ENCODE measurements at regions not wholly inside any gene's neighbourhood (a gene's known extent, or its start where the extent isn't known, plus 50 kb on each side); places are given as distances from the start of the nearest gene placed in this dataset.

DNA sequence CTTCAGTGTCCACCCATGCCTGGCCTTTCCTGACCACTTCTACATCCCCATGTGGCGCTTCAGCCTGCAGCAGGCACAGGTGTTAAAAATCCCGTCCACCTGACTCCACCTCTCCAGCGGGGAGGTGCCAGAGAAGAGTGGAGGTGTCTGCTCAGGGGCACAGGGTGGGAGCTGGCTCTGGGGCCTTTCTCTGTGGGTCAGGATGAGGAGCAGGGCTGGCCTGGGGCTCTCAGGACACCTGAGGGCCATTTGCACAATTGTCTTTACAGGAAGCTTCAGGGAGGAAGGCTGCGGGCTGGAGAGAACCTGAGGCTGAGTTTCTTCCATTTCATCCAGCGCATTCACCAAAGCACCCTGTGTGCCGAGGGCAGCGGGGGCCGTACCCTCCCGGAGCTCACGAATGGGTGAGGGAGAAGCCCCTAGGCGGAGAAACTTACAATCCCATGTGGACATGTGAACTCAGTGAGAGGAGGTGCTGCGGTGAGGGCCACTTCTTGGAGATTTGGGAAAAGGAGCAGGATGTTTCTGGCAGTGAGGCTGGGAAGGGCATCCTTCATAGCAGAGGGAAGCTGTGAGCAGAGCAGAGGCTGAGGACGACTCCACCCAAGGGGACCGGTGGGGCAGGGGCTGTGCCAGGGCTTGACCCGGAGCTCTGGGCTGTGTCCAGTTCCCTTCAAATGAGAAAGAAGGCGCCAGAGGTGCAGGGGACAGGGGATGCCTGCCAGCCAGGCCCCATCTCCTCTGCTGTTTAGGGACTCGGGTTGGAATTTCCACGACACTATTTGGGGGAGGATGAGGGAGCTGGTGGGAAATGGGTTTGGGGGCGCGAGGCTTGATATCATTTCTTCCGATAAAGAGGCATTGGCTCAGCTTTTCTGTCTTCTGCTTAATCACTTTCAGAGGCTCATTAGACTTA lies 155.2 kb upstream of the MYCN start:
- Histone ChIP-seq H3K79me2 (ENCODE audit: insufficient read depth, low read length) (no peaks in the 10 kb centered on the region), H3K4me2 (ENCODE audit: insufficient read depth, low read length) (no peak overlapping the region), H3K4me3 (ENCODE audit: insufficient read depth, low read length) (no peak overlapping the region), H3K27me3 (ENCODE audit: insufficient read depth, low read length) (no peaks in the 10 kb centered on the region), H3K4me1 (ENCODE audit: insufficient read depth, low read length) (peaks cover 5% of the 10 kb centered on the region), H2AFZ (ENCODE audit: low read length) (no peak overlapping the region), H3K27ac (ENCODE audit: low read depth, low read length) (no peak overlapping the region), H3K36me3 (ENCODE audit: insufficient read depth, low read length) (no peaks in the 10 kb centered on the region), H4K20me1 (ENCODE audit: insufficient read depth, low read length) (no peaks in the 10 kb centered on the region), H3K9me3 (ENCODE audit: low read depth, low read length) (no peaks in the 10 kb centered on the region)
- no peak for DNase-seq (ENCODE audit: insufficient read length, low spot score, missing footprints)
- TF ChIP-seq, protein P1, sequence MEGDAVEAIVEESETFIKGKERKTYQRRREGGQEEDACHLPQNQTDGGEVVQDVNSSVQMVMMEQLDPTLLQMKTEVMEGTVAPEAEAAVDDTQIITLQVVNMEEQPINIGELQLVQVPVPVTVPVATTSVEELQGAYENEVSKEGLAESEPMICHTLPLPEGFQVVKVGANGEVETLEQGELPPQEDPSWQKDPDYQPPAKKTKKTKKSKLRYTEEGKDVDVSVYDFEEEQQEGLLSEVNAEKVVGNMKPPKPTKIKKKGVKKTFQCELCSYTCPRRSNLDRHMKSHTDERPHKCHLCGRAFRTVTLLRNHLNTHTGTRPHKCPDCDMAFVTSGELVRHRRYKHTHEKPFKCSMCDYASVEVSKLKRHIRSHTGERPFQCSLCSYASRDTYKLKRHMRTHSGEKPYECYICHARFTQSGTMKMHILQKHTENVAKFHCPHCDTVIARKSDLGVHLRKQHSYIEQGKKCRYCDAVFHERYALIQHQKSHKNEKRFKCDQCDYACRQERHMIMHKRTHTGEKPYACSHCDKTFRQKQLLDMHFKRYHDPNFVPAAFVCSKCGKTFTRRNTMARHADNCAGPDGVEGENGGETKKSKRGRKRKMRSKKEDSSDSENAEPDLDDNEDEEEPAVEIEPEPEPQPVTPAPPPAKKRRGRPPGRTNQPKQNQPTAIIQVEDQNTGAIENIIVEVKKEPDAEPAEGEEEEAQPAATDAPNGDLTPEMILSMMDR (IDR thresholded peaks at IDR 0.05; ENCODE audit: extremely low read depth, low read depth, low read length) = no peak

DNA sequence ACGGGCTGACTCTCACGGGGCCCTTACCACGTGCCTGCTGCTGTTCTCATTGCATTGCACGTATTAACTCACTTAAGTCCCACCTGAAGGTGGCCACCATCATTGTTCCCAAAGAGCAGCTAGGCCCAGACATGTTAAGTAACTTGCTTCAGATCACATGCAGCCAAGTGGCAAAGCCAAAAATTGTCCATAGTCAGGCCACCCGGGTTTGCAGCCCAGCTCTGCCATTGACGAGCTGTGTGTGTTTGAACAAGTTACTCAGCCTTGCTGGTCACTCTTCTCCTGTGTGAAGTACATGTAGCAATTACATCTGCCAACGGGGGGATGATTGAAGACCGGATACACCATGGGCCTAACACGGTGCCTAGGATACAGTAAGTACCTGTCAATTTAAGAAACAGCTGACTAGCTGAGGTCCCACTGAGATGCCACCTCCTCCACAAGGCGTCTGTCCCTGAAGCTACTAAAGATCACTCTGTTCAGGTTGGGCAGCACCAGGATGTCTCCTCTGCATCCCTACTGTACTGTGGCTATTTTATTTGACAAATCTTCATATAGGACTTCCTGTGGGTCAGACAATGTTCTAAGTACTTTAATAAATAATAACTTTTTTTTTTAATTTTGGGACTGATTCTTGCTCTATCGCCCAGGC lies 154.2 kb upstream of the MYCN start:
- Histone ChIP-seq H3K4me3 (ENCODE audit: insufficient read depth, low read length) (no peak overlapping the region), H3K27ac (ENCODE audit: low read depth, low read length) (no peak overlapping the region), H3K79me2 (ENCODE audit: insufficient read depth, low read length) (no peaks in the 10 kb centered on the region), H4K20me1 (ENCODE audit: insufficient read depth, low read length) (no peaks in the 10 kb centered on the region), H3K4me2 (ENCODE audit: insufficient read depth, low read length) (no peak overlapping the region), H2AFZ (ENCODE audit: low read length) (no peak overlapping the region), H3K4me1 (ENCODE audit: insufficient read depth, low read length) (peaks cover 5% of the 10 kb centered on the region), H3K9me3 (ENCODE audit: low read depth, low read length) (no peaks in the 10 kb centered on the region), H3K27me3 (ENCODE audit: insufficient read depth, low read length) (no peaks in the 10 kb centered on the region), H3K36me3 (ENCODE audit: insufficient read depth, low read length) (no peaks in the 10 kb centered on the region)
- DNase-seq (ENCODE audit: insufficient read length, low spot score, missing footprints) = no peak
- TF ChIP-seq, protein P1 (IDR thresholded peaks at IDR 0.05; ENCODE audit: extremely low read depth, low read depth, low read length) = no peak

DNA sequence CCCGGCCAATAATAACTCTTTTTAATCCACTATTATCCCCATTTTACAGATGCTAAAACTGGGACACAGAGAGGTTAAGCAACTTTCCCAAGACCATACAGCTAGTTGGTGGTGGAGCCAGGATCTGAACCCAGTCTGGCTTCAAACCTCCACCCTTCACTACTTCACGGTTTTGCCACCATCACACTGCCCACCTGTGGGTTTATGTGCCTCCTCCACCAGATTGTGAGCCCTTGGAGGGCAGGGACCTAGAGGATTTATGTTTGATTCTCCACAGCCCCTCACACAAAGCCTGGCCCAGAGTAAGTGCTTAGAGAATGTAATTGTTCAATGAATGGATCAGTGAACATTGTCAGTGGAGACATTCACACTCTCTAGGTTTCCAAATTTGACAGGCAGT lies 153.4 kb upstream of the MYCN start:
- H3K36me3 ChIP-seq (ENCODE audit: insufficient read depth, low read length) = no peaks in the 10 kb centered on the region
- no peaks in the 10 kb centered on the region for H3K9me3 ChIP-seq (ENCODE audit: low read depth, low read length)
- no peaks in the 10 kb centered on the region for H3K27me3 ChIP-seq (ENCODE audit: insufficient read depth, low read length)
- H3K27ac ChIP-seq (ENCODE audit: low read depth, low read length) = no peak overlapping the region
- TF ChIP-seq, protein P1 (IDR thresholded peaks at IDR 0.05; ENCODE audit: extremely low read depth, low read depth, low read length) = no peak
- H3K4me2 ChIP-seq (ENCODE audit: insufficient read depth, low read length) = no peak overlapping the region
- no peak for DNase-seq (ENCODE audit: insufficient read length, low spot score, missing footprints)
- no peak overlapping the region for H3K4me3 ChIP-seq (ENCODE audit: insufficient read depth, low read length)
- H4K20me1 ChIP-seq (ENCODE audit: insufficient read depth, low read length) = no peaks in the 10 kb centered on the region
- H2AFZ ChIP-seq (ENCODE audit: low read length) = no peak overlapping the region
- H3K79me2 ChIP-seq (ENCODE audit: insufficient read depth, low read length) = no peaks in the 10 kb centered on the region
- H3K4me1 ChIP-seq (ENCODE audit: insufficient read depth, low read length) = peaks cover 5% of the 10 kb centered on the region

All from osteoblast (primary cell).